H1 (cell line): ENCODE measurements at regions not wholly inside any gene's neighbourhood (a gene's known extent, or its start where the extent isn't known, plus 50 kb on each side); places are given as distances from the start of the nearest gene placed in this dataset.
"Not testable (repeated sequence)": the region's sequence is repeated elsewhere in the genome, so short reads cannot be mapped to it uniquely, and the experiment has no call there.

ENCODE experiments used
- CTCF ChIA-PET: fragments of 300-600 bp; sonication (Branson Sonifier 250); formaldehyde crosslinking; loops from one replicate; lab custom pipeline; 2021; ENCODE audit not compliant: partially characterized antibody; lab: Charles Lee
- POLR2A ChIA-PET: fragments of 300-600 bp; sonication (Branson Sonifier 250); formaldehyde crosslinking; loops from one replicate; lab custom pipeline; 2021; ENCODE audit warnings: inconsistent platforms; ENCODE audit not compliant: partially characterized antibody; lab: Charles Lee
- DNase-seq, 2 experiments: peaks; one replicate each; pipeline versions ENCODE4 v3.0.0 to v3.0.0-alpha.2; 2010 to 2022; ENCODE audit warnings: low spot score in 2 of 2, low read depth in 1 of 2, mixed read lengths in 1 of 2
- FAIRE-seq: peaks from 2 replicates; lab custom pipeline; 2011; peaks lifted over from hg19 to GRCh38; lab: Jason Lieb, UNC
- H2AFZ ChIP-seq: 2 replicates; pipeline ENCODE4 v1.8.1; 2012; ENCODE audit warnings: low read length, inconsistent platforms
- H2AK5ac ChIP-seq: 2 replicates; pipeline ENCODE4 v1.6.1; 2013; ENCODE audit warnings: low read depth, low read length
- H2BK120ac ChIP-seq: replicated peaks from 2 replicates; pipeline ENCODE3; 2013; ENCODE audit warnings: low read depth, low read length, inconsistent platforms
- H2BK12ac ChIP-seq: 2 replicates; pipeline ENCODE4 v1.6.1; 2013; ENCODE audit warnings: low read depth, low read length
- H2BK15ac ChIP-seq: 2 replicates; pipeline ENCODE4 v1.6.1; 2013; ENCODE audit warnings: low read length
- H2BK20ac ChIP-seq: 2 replicates; pipeline ENCODE4 v1.6.1; 2013; ENCODE audit warnings: low read length
- H2BK5ac ChIP-seq: 2 replicates; pipeline ENCODE4 v1.6.1; 2013; ENCODE audit warnings: low read depth, low read length
- H3K14ac ChIP-seq: 2 replicates; pipeline ENCODE4 v1.6.1; 2013; ENCODE audit warnings: inconsistent platforms; ENCODE audit not compliant: insufficient read length
- H3K18ac ChIP-seq: 2 replicates; pipeline ENCODE4 v1.6.1; 2013; ENCODE audit warnings: low read length; ENCODE audit errors: extremely low read depth
- H3K23ac ChIP-seq: 2 replicates; pipeline ENCODE4 v1.6.1; 2013; ENCODE audit warnings: inconsistent platforms; ENCODE audit not compliant: insufficient read length
- H3K23me2 ChIP-seq: 2 replicates; pipeline ENCODE4 v1.6.1; 2013; ENCODE audit warnings: low read depth, low read length
- H3K27ac ChIP-seq: 2 replicates; pipeline ENCODE4 v1.6.1; 2011; ENCODE audit warnings: low read depth, low read length, inconsistent platforms
- H3K27me3 ChIP-seq, 4 experiments: replicated peaks in 1 of 4; 1 replicate in 1 of 4; 2 replicates in 3 of 4; pipeline versions ENCODE4 v1.6.1 to v1.8.1; 2011 to 2013; ENCODE audit warnings: low read length in 3 of 4, mild to moderate bottlenecking in 3 of 4, inconsistent platforms in 2 of 4, mixed read lengths in 2 of 4, moderate library complexity in 1 of 4; ENCODE audit not compliant: control insufficient read depth in 3 of 4, insufficient read depth in 3 of 4; ENCODE audit errors: extremely low read depth in 1 of 4
- H3K36me3 ChIP-seq, 4 experiments: 2 replicates each; pipeline versions ENCODE4 v1.6.1 to v1.8.1; 2011 to 2013; ENCODE audit warnings: mild to moderate bottlenecking in 4 of 4, low read length in 3 of 4, moderate library complexity in 2 of 4, control low read depth in 1 of 4, inconsistent platforms in 1 of 4; ENCODE audit not compliant: insufficient read depth in 4 of 4, control insufficient read depth in 2 of 4
- H3K4ac ChIP-seq: replicated peaks from 2 replicates; pipeline ENCODE3; 2013; ENCODE audit warnings: low read length, low read depth, mixed read lengths, inconsistent platforms; ENCODE audit not compliant: insufficient read length
- H3K4me1 ChIP-seq, 4 experiments: replicated peaks in 1 of 4; 1 replicate in 1 of 4; 2 replicates in 3 of 4; pipeline versions ENCODE4 v1.6.1 to v1.8.1; 2011 to 2013; ENCODE audit warnings: low read length in 3 of 4, inconsistent platforms in 2 of 4, mixed read lengths in 1 of 4; ENCODE audit not compliant: insufficient read depth in 4 of 4, control insufficient read depth in 3 of 4
- H3K4me2 ChIP-seq, 2 experiments: 2 replicates each; pipeline versions ENCODE4 v1.6.1 to v1.8.1; 2011 to 2013; ENCODE audit warnings: low read depth in 2 of 2, low read length in 2 of 2, control low read depth in 1 of 2, inconsistent platforms in 1 of 2, mild to moderate bottlenecking in 1 of 2; ENCODE audit not compliant: insufficient read depth in 1 of 2
- H3K4me3 ChIP-seq, 4 experiments: fragments of 200-600, 300-600 bp in 1 of 4; sonication (generic), shearing (Covaris generic), sonication (Bioruptor Twin) in 1 of 4; 2 replicates each; pipeline versions ENCODE4 v1.5.1 to v1.8.1; 2011 to 2016; ENCODE audit warnings: low read length in 4 of 4, low read depth in 3 of 4, control low read depth in 2 of 4, inconsistent platforms in 2 of 4, mild to moderate bottlenecking in 2 of 4, mixed read lengths in 1 of 4, moderate library complexity in 1 of 4; ENCODE audit not compliant: insufficient read depth in 2 of 4; ENCODE audit errors: extremely low read depth in 1 of 4
- H3K56ac ChIP-seq: replicated peaks from 2 replicates; pipeline ENCODE3; 2013; ENCODE audit warnings: low read depth, mild to moderate bottlenecking, mixed read lengths, low read length, inconsistent platforms; ENCODE audit not compliant: insufficient read length
- H3K79me1 ChIP-seq: 2 replicates; pipeline ENCODE4 v1.6.1; 2013; ENCODE audit warnings: low read depth, low read length, control low read depth
- H3K79me2 ChIP-seq, 2 experiments: 2 replicates each; pipeline versions ENCODE4 v1.6.1 to v1.8.1; 2012 to 2013; ENCODE audit warnings: low read length in 2 of 2, mild to moderate bottlenecking in 2 of 2, inconsistent platforms in 1 of 2; ENCODE audit not compliant: insufficient read depth in 2 of 2, control insufficient read depth in 1 of 2
- H3K9ac ChIP-seq, 4 experiments: replicated peaks in 1 of 4; 1 replicate in 1 of 4; 2 replicates in 3 of 4; pipeline versions ENCODE4 v1.6.1 to v1.8.1; 2011 to 2013; ENCODE audit warnings: low read depth in 3 of 4, low read length in 3 of 4, control low read depth in 2 of 4, mild to moderate bottlenecking in 2 of 4, moderate library complexity in 2 of 4, inconsistent platforms in 1 of 4; ENCODE audit errors: extremely low read depth in 1 of 4
- H3K9me3 ChIP-seq, 2 experiments: 2 replicates each; pipeline versions ENCODE4 v1.6.1 to v1.8.1; 2012 to 2013; ENCODE audit warnings: mild to moderate bottlenecking in 2 of 2, moderate library complexity in 2 of 2, control low read depth in 1 of 2, inconsistent platforms in 1 of 2, low read depth in 1 of 2, low read length in 1 of 2, mixed read lengths in 1 of 2; ENCODE audit not compliant: insufficient read depth in 2 of 2
- H4K20me1 ChIP-seq, 2 experiments: replicated peaks in 1 of 2; 2 replicates each; pipeline versions ENCODE3 to v1.8.1; 2011 to 2013; ENCODE audit warnings: inconsistent platforms in 2 of 2, low read length in 2 of 2, mild to moderate bottlenecking in 1 of 2; ENCODE audit not compliant: insufficient read depth in 2 of 2, control insufficient read depth in 1 of 2
- H4K5ac ChIP-seq: 2 replicates; pipeline ENCODE4 v1.6.1; 2013; ENCODE audit warnings: low read length, low read depth, mixed read lengths, inconsistent platforms; ENCODE audit not compliant: insufficient read length
- H4K8ac ChIP-seq: 2 replicates; pipeline ENCODE4 v1.8.0; 2013; ENCODE audit warnings: mild to moderate bottlenecking, moderate library complexity, low read length, inconsistent platforms; ENCODE audit not compliant: insufficient read depth; ENCODE audit errors: extremely low read depth
- H4K91ac ChIP-seq: replicated peaks from 2 replicates; pipeline ENCODE3; 2013; ENCODE audit warnings: low read length, mixed read lengths, inconsistent platforms; ENCODE audit not compliant: insufficient read length
- WGBS, 2 experiments: shearing (Covaris generic) in 1 of 2; methylation state at CpG; one replicate each; pipeline versions ENCODE4 v1.1.6 to v1.1.7; 2013 to 2015; ENCODE audit warnings: low lambda C conversion rate in 2 of 2, mixed read lengths in 2 of 2, inconsistent platforms in 1 of 2, low coverage in 1 of 2, missing lambda C conversion rate in 1 of 2; ENCODE audit not compliant: insufficient replicate concordance in 2 of 2, insufficient coverage in 1 of 2, insufficient read length in 1 of 2; ENCODE audit errors: extremely low coverage in 1 of 2, missing lambda C conversion rate in 1 of 2; 5-methylcytosine and 5-hydroxymethylcytosine counted together

DNA sequence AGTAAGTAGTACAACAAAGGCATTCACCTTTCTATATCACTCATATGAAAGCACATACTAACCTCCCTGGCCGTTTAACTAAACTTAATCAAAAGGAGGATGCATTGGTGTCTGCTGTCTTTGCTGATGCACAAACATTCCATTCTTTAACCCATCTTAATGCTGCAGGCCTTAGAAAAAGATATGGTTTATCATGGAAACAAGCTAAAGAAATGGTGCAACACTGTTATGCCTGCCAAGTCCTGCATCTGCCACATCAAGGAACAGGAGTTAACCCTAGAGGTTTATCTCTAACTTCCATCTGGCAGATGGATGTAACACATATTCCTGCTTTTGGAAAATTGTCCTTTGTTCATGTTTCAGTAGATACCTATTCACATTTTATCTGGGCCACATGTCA is 296.5 kb upstream of the DKK2 start:
- H3K23me2 ChIP-seq, H3K4ac ChIP-seq, H3K27me3 ChIP-seq, H3K36me3 ChIP-seq, H2BK120ac ChIP-seq, CTCF ChIA-PET, H2BK15ac ChIP-seq, H4K91ac ChIP-seq, H2BK5ac ChIP-seq, DNase-seq, H3K4me3 ChIP-seq, H4K20me1 ChIP-seq, H2BK20ac ChIP-seq, H2BK12ac ChIP-seq, H2AK5ac ChIP-seq, H3K23ac ChIP-seq, H3K18ac ChIP-seq, H3K4me1 ChIP-seq, H2AFZ ChIP-seq, H3K56ac ChIP-seq, H3K4me2 ChIP-seq, H3K9ac ChIP-seq, H3K79me1 ChIP-seq, H3K79me2 ChIP-seq, FAIRE-seq, H3K27ac ChIP-seq, POLR2A ChIA-PET, H4K8ac ChIP-seq, H3K14ac ChIP-seq, H4K5ac ChIP-seq: not testable (repeated sequence)
- peaks cover 8 to 17% of the 10 kb centered on the region in 2 experiments for H3K9me3 ChIP-seq
- 96% methylated on average over 1 of the region's 1 CpG; no CpG with 5 or more reads in 1 of the 2 experiments for WGBS, 2 experiments
